HG02798 (cell line): ENCODE measurements at regions not wholly inside any gene's neighbourhood (a gene's known extent, or its start where the extent isn't known, plus 50 kb on each side); places are given as distances from the start of the nearest gene placed in this dataset.
A peak's percentile ranks its signal among the peaks of the same experiment; 100 is the strongest.

Source experiments
- ATAC-seq: cut with Tn5 transposase; IDR thresholded peaks from one replicate; pipeline ENCODE4 v1.9.1; 2021; ENCODE audit warnings: mild to moderate bottlenecking; ENCODE audit not compliant: unreplicated experiment, poor library complexity

GRCh38 chr5:164680812-164681520 is 1175.5 kb downstream of the MAT2B start:
- ATAC-seq, result no peak

- ATAC-seq, result no peak
These were observed 1182.0 kb downstream of the MAT2B start for GRCh38 chr5:164687391-164687790.

GRCh38 chr5:164688437-164688836 is 1183.0 kb downstream of the MAT2B start:
- ATAC-seq, result no peak

GRCh38 chr5:164708831-164709230 is 1203.4 kb downstream of the MAT2B start:
- ATAC-seq, result no peak

- ATAC-seq, result no peak
These were observed 1208.3 kb downstream of the MAT2B start for GRCh38 chr5:164713682-164714081.

- ATAC-seq, result no peak
These were observed 1215.7 kb downstream of the MAT2B start for GRCh38 chr5:164721116-164721515.

GRCh38 chr5:164721656-164722055 is 1216.2 kb downstream of the MAT2B start:
- no peak for ATAC-seq

GRCh38 chr5:164722702-164723101 is 1217.3 kb downstream of the MAT2B start:
- no peak for ATAC-seq

GRCh38 chr5:164727012-164727411 is 1221.6 kb downstream of the MAT2B start:
- no peak for ATAC-seq

- ATAC-seq, result no peak
These were observed 1223.3 kb downstream of the MAT2B start for GRCh38 chr5:164728733-164729132.

- ATAC-seq, result no peak
These were observed 1229.9 kb downstream of the MAT2B start for GRCh38 chr5:164735334-164735733.

- ATAC-seq, result peak; percentile 32
These were observed 1236.0 kb downstream of the MAT2B start for GRCh38 chr5:164741376-164741775.

- ATAC-seq, result peak; percentile 93
These were observed 1236.6 kb downstream of the MAT2B start for GRCh38 chr5:164742025-164742424.

GRCh38 chr5:164746723-164747122 is 1241.3 kb downstream of the MAT2B start:
- peak; percentile 21 for ATAC-seq

- ATAC-seq, result no peak
These were observed 1242.0 kb downstream of the MAT2B start for GRCh38 chr5:164747371-164747770.

- ATAC-seq, result peak; percentile 86
These were observed 1243.4 kb downstream of the MAT2B start for GRCh38 chr5:164748861-164749260.

- ATAC-seq, result no peak
These were observed 1248.0 kb downstream of the MAT2B start for GRCh38 chr5:164753434-164753833.

- ATAC-seq, result no peak
These were observed 1257.8 kb downstream of the MAT2B start for GRCh38 chr5:164763206-164763605.

- no peak for ATAC-seq
These were observed 1266.7 kb downstream of the MAT2B start for GRCh38 chr5:164772122-164772521.

GRCh38 chr5:164784230-164784629 is 1278.8 kb downstream of the MAT2B start:
- ATAC-seq, result no peak

GRCh38 chr5:164798110-164798509 is 1292.7 kb downstream of the MAT2B start:
- no peak for ATAC-seq

- peak; percentile 83 for ATAC-seq
These were observed 1294.0 kb downstream of the MAT2B start for GRCh38 chr5:164799391-164799790.
